MCF 10A (cell line): ENCODE measurements at regions not wholly inside any gene's neighbourhood (a gene's known extent, or its start where the extent isn't known, plus 50 kb on each side); places are given as distances from the start of the nearest gene placed in this dataset.

Experiments used
- BruUV-seq: library from RNA; stranded (reverse); fragments of 400-500 nt; replicated peaks from 2 replicates; lab custom pipeline; 2021; lab: Mats Ljungman, UMichigan
- CTCF ChIA-PET: fragments of 300-600 bp; sonication (Branson Sonifier 250); formaldehyde crosslinking; extraction: SDS; loops from one replicate; lab custom pipeline; 2021; ENCODE audit warnings: antibody characterized with exemption, inconsistent platforms; lab: Yijun Ruan, JAX
- POLR2A ChIA-PET: fragments of 300-600, 350-650 bp; sonication (Branson Sonifier 250); formaldehyde crosslinking; extraction: SDS; loops from one replicate; lab custom pipeline; 2020; ENCODE audit warnings: antibody characterized with exemption, inconsistent platforms; lab: Yijun Ruan, JAX
- DNase-seq: peaks from one replicate; pipeline ENCODE4 v3.0.0-alpha.2; 2018; ENCODE audit not compliant: unreplicated experiment
- H3K27ac Mint-ChIP-seq: one replicate; pipeline ENCODE4 v1.8.0; 2022; ENCODE audit warnings: mild to moderate bottlenecking, low read depth, mixed read lengths; ENCODE audit not compliant: unreplicated experiment
- H3K27me3 Mint-ChIP-seq: one replicate; pipeline ENCODE4 v1.8.0; 2022; ENCODE audit warnings: mixed read lengths; ENCODE audit not compliant: insufficient read depth, unreplicated experiment
- H3K36me3 Mint-ChIP-seq: one replicate; pipeline ENCODE4 v1.8.0; 2022; ENCODE audit warnings: mild to moderate bottlenecking, moderate library complexity, mixed read lengths; ENCODE audit not compliant: insufficient read depth, unreplicated experiment
- H3K4me1 Mint-ChIP-seq: one replicate; pipeline ENCODE4 v1.8.0; 2022; ENCODE audit warnings: mixed read lengths; ENCODE audit not compliant: insufficient read depth, unreplicated experiment
- H3K4me3 Mint-ChIP-seq: one replicate; pipeline ENCODE4 v1.8.0; 2022; ENCODE audit warnings: mild to moderate bottlenecking, moderate library complexity, mixed read lengths; ENCODE audit not compliant: unreplicated experiment
- H3K9me3 Mint-ChIP-seq: one replicate; pipeline ENCODE4 v1.8.0; 2022; ENCODE audit warnings: mixed read lengths; ENCODE audit not compliant: unreplicated experiment
- intact Hi-C: fragments of 100-400 bp; cut with micrococcal nuclease; formaldehyde crosslinking; loops from 2 replicates; pipeline ENCODE4 v1.14.1; 2022
- TF ChIP-seq, protein P1 (sequence below): fragments of 200-600 bp; IDR thresholded peaks from one replicate; pipeline ENCODE4 v1.8.0; 2022; ENCODE audit warnings: antibody characterized with exemption, mild to moderate bottlenecking; ENCODE audit not compliant: unreplicated experiment

DNA sequence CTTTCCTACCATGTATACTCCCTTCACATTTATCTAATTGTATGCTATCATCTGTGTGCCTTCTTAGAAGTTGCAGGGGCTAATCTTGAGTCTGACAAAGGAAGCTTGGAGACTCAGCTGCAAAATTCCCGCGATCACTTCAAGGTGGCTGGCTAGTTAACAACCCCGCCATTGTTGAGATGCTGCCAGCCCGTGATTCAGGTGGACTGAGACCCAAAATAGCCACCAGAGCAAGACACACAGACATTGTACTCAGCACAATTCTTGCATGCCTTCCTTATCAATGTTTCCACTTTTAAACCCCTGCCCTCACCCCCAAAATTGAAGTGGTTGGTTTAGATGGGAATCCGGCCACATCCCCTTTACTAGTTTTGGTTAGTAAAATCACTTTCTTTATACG, 225.8 kb upstream of the ZNF717 start:
- TF ChIP-seq, protein P1, sequence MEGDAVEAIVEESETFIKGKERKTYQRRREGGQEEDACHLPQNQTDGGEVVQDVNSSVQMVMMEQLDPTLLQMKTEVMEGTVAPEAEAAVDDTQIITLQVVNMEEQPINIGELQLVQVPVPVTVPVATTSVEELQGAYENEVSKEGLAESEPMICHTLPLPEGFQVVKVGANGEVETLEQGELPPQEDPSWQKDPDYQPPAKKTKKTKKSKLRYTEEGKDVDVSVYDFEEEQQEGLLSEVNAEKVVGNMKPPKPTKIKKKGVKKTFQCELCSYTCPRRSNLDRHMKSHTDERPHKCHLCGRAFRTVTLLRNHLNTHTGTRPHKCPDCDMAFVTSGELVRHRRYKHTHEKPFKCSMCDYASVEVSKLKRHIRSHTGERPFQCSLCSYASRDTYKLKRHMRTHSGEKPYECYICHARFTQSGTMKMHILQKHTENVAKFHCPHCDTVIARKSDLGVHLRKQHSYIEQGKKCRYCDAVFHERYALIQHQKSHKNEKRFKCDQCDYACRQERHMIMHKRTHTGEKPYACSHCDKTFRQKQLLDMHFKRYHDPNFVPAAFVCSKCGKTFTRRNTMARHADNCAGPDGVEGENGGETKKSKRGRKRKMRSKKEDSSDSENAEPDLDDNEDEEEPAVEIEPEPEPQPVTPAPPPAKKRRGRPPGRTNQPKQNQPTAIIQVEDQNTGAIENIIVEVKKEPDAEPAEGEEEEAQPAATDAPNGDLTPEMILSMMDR, result no peak
- Mint-ChIP-seq H3K27me3 (peaks cover 23% of the 10 kb centered on the region), H3K9me3 (no peaks in the 10 kb centered on the region), H3K27ac (no peak overlapping the region), H3K4me1 (no peaks in the 10 kb centered on the region), H3K4me3 (no peak overlapping the region), H3K36me3 (no peaks in the 10 kb centered on the region)
- DNase-seq, result no peak
- intact Hi-C loops, result loop anchor here (5.0 kb wide), 1 partner anchor 926 kb away; no protein-coding TSS in a partner anchor
- no TSS peak for BruUV-seq
- ChIA-PET POLR2A (no interaction called here), CTCF (no interaction called here)

DNA sequence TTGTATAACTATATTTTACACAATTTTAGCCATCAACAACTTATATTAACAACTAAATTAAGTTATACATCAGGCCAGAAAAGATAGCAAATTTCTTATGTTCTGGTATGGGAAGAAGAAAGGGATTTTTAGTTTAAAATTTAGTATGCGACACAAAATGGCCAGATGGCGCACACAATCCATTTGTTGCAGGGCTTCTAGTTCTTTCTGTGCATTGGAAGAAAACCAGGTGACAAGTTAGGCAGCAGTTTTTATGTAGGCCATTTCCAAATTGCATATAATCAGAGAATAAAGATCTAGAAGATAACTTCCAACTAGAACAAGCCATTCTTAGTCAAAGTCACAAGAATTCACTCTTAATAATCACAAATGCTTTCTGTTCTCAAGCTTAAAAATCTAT, 230.1 kb upstream of the ZNF717 start:
- H3K4me3 Mint-ChIP-seq, result no peak overlapping the region
- POLR2A ChIA-PET, result no interaction called here
- CTCF ChIA-PET, result interaction anchor here (0.7 kb wide), 1 partner anchor 96 kb away, joined by 3 read pairs; no protein-coding TSS in a partner anchor
- no peaks in the 10 kb centered on the region for H3K9me3 Mint-ChIP-seq
- H3K4me1 Mint-ChIP-seq, result no peaks in the 10 kb centered on the region
- DNase-seq, result no peak
- no peaks in the 10 kb centered on the region for H3K36me3 Mint-ChIP-seq
- no TSS peak for BruUV-seq
- no peak overlapping the region for H3K27ac Mint-ChIP-seq
- intact Hi-C loops, result no loop called here
- TF ChIP-seq, protein P1, result no peak
- H3K27me3 Mint-ChIP-seq, result peaks cover 31% of the 10 kb centered on the region

DNA sequence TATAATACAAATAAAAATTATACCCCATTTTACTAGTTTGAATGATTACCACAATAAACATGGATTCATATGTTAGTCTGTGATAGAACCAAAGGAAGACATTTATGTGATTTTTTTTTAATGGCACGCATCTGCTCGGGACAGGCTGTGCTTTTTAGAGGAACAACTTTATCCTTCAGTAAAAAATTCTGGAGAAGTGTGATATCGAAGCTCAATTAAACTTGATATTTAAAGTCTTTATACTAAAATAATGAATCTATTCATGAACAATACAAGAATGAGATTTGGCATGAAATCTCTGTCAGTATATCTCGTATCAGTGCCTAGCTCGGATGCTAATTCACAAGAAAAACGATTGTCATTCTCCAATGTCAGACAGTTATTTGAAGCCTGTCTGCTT, 230.8 kb upstream of the ZNF717 start:
- H3K27ac Mint-ChIP-seq, result no peak overlapping the region

DNA sequence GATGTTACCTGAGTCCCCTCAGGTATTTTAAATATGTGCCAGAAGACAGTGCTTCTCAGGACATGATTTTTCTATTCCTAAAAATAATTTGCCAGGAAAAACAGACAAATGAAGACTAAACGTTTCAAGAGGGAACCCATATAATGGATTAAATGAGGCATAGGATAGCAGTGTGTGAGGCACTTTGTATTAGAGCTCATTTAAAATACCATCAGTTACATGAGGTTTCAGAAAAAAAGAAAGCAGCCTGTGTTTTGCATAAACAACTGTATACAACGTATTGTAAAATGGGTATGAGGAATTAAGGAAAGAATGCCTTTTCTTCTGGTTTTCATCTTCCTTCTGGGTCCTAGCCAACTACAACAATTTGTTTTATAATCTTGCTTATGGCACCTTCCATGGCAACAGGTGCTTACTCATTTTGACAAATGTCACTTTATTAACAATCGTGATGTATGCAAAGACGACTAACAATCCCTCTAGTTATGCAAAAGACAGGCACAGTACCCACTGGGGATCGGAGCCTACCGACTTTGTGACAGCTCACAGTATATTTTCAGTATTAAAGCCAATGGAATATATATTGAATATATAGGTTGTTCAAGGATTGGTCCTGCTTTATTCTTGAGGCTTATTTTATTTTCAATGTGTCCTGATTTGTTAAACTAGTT, 231.6 kb upstream of the ZNF717 start:
- Mint-ChIP-seq H3K9me3 (no peaks in the 10 kb centered on the region), H3K4me3 (no peak overlapping the region), H3K4me1 (no peaks in the 10 kb centered on the region), H3K27me3 (peaks cover 20% of the 10 kb centered on the region), H3K36me3 (no peaks in the 10 kb centered on the region), H3K27ac (no peak overlapping the region)
- no peak for DNase-seq
- TF ChIP-seq, protein P1, result no peak
- ChIA-PET POLR2A (no interaction called here), CTCF (no interaction called here)
- intact Hi-C loops, result no loop called here
- no TSS peak for BruUV-seq

More for the DNA sequence above, 230.8 kb upstream of the ZNF717 start:
- TF ChIP-seq, protein P1, result no peak
- Mint-ChIP-seq H3K4me3 (no peak overlapping the region), H3K4me1 (no peaks in the 10 kb centered on the region), H3K9me3 (no peaks in the 10 kb centered on the region), H3K27me3 (peaks cover 25% of the 10 kb centered on the region), H3K36me3 (no peaks in the 10 kb centered on the region)
- intact Hi-C loops, result no loop called here
- no TSS peak for BruUV-seq
- CTCF ChIA-PET, result interaction anchor here (0.7 kb wide), 1 partner anchor 96 kb away, joined by 3 read pairs; no protein-coding TSS in a partner anchor
- no peak for DNase-seq
- POLR2A ChIA-PET, result no interaction called here
